ENCODE measurements at regions not wholly inside any gene's neighbourhood (a gene's known extent, or its start where the extent isn't known, plus 50 kb on each side); places are given as distances from the start of the nearest gene placed in this dataset.

- no peak for DNase-seq (ENCODE audit: low read depth in 3 of 3)
These were observed 211.4 kb upstream of the SALL3 start for GRCh38 chr18:78768221-78768620.

- DNase-seq (ENCODE audit: low read depth in 3 of 3), result no peak
These were observed 210.7 kb upstream of the SALL3 start for GRCh38 chr18:78768656-78769501.

DNA sequence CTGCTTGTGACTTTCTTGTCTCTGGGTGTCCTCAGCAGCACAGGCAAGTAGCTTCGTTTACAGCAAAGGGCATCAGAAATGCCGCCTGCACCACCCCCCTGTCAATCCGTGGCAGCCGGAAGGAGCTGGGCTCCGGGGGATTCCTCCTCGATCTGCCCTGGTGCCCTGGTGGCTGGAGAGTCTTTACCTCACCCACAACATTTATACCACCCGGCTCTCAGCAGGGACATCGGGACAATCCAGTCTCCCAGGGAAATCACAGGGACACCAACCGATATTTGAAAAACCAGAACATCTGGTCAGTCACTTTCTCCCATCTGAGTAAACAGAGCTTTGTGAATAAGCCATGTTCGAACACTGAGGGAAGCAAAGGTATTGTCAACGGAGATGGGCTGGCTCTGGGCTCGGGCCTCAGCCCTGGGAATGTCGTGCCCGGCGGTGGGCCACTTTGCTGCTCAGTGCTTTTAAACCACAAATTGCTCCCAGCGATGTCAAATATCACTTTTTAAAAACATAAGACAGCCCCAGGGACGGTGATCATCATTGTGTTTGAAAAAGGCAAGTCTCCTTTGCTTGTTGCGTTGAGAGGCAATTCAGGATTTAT is 210.0 kb upstream of the SALL3 start:
- DNase-seq (ENCODE audit: low read depth in 3 of 3), result no peak

GRCh38 chr18:78770139-78770822 is 209.3 kb upstream of the SALL3 start:
- DNase-seq (ENCODE audit: low read depth in 3 of 3), result no peak

GRCh38 chr18:78770823-78771139 is 208.8 kb upstream of the SALL3 start:
- DNase-seq (ENCODE audit: low read depth in 3 of 3), result no peak

DNA sequence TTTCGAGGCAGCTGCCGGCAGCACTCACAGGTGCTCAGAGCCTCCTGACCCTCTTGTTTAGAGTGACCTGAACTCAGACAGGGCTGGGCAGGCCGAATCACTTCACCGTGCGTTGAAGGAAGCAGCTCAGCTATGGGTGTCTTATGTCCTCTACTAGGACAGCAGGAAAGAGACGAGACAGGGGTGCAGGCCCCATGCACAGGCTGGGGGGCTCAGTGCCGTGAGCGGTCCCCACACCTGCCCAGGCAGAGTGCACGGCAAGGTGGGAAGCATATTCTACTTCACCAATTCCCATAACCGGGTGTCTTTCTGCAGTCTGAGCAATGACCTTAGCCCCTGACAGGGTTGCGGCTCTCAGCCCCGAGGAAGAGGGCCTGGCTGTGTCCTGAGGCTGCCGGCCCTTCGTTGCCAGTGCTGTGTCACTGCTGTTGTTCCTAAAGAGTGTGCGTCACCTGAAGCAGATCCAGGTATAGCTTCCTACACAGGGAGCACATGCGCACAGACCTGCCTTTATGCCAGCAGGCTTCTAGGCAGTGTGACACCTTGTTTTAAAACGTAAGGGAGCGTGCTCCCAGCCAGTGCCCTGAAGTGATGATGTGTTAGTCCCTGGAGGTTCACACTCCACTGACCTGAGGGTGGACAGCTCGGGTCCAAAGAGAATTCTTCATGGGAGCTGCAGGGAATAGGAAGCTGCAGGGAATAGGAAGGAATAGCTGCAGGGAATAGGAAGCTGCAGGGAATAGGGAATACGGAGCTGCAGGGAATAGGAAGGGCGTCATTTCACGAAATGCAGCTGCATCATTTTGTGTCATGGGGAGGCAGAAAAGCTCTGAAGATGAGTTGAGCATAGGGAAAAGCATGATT is 207.9 kb upstream of the SALL3 start:
- no peak for DNase-seq (ENCODE audit: low read depth in 3 of 3)

GRCh38 chr18:78772360-78773302 is 207.0 kb upstream of the SALL3 start:
- DNase-seq (ENCODE audit: low read depth in 3 of 3), result no peak

DNA sequence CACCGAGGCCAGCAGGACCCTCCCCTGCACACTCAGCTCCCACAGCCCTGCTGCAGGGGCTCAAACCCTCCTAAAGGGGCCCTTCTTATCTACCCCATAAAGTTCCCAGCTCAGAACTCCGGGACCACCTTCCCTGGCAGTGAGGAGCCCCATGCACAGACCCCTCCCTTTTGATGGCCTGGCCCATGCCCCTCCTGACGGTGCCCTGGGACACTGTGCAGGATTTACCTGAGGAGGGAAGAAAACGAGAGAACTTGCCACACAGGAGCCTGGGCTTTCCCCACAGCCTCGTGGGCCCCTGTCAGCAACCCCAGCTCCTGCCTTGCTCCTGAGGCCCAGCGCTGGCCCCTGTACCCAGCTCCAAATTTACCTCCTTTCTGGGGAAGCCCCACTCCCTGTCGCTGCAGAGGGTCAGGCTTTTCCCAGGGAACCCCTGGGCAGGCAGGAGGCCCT is 206.3 kb upstream of the SALL3 start:
- no peak for DNase-seq (ENCODE audit: low read depth in 3 of 3)

GRCh38 chr18:78773819-78774218 is 205.8 kb upstream of the SALL3 start:
- no peak for DNase-seq (ENCODE audit: low read depth in 3 of 3)

- no peak for DNase-seq (ENCODE audit: low read depth in 3 of 3)
These were observed 204.9 kb upstream of the SALL3 start for GRCh38 chr18:78774741-78775141.

- DNase-seq (ENCODE audit: low read depth in 3 of 3), result no peak
These were observed 203.5 kb upstream of the SALL3 start for GRCh38 chr18:78776151-78776550.

DNA sequence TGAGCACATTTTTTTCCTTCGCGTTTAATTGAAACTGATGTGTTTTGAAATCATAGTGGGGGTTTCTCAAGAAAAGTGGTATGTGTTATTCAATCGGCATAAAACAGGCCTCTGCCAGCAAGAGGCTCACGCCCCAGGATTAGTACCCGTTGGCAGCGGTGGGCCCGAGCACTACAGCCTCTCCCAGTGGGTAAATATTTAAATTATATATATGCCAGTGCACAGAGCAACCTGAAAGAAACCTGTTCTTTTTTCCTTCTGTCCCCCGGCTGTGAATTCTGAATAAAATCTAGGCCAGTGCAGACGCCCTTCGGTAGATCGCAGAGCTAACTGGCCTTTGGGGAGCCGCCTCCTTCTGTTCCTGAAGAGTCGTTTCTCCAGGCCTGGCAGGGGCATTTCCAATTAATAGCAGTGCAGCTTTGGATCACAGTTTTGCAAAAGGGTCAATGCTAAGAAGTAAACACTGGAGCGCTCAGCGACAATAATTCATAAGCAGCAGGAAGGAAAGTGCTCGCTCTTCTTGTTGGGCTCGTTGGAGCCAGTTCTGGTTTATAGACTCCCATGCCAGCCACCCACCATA is 202.8 kb upstream of the SALL3 start:
- DNase-seq (ENCODE audit: low read depth in 3 of 3), result no peak

DNA sequence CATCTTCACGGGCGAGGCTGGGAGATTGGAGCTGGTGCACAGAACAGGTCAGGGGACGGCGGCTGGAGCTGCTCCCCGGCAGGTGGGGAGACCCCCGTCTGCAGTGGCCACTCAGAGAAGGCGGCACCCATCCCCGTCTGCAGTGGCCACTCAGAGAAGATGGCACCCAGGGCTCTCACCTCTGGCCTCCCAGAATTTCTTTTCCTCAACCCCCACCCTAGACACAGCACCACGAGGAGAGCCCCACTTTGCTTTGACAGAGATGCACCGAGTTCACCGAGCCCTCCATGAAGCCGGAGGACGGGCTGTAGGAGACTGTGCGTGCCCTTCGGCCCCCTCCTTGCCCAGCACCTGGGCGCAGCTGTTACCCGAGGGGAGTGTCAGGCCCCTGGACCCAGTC is 201.6 kb upstream of the SALL3 start:
- no peak for DNase-seq (ENCODE audit: low read depth in 3 of 3)

GRCh38 chr18:78778651-78779050 is 201.0 kb upstream of the SALL3 start:
- DNase-seq (ENCODE audit: low read depth in 3 of 3), result no peak

GRCh38 chr18:78779996-78780718 is 199.5 kb upstream of the SALL3 start:
- DNase-seq (ENCODE audit: low read depth in 3 of 3), result no peak

GRCh38 chr18:78780719-78781600 is 198.7 kb upstream of the SALL3 start:
- DNase-seq (ENCODE audit: low read depth in 3 of 3), result no peak

DNA sequence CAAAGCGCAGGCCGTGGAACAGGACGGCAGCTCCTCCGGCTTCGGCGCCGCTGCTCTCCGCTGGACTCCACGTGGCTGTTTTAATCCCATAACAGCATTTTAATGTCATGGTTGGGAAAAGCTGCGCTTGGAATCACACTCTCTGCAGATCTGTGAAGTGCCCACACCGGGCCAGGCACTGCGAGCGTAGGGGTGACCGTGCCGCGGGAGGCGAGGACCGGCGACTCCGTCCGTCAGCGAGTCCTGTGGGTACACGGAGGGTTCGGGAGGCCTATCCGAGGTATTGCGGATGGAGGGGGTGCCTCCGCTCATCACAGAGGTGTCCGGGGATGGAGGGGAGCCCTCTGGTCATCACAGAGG is 198.0 kb upstream of the SALL3 start:
- no peak for DNase-seq (ENCODE audit: low read depth in 3 of 3)

DNA sequence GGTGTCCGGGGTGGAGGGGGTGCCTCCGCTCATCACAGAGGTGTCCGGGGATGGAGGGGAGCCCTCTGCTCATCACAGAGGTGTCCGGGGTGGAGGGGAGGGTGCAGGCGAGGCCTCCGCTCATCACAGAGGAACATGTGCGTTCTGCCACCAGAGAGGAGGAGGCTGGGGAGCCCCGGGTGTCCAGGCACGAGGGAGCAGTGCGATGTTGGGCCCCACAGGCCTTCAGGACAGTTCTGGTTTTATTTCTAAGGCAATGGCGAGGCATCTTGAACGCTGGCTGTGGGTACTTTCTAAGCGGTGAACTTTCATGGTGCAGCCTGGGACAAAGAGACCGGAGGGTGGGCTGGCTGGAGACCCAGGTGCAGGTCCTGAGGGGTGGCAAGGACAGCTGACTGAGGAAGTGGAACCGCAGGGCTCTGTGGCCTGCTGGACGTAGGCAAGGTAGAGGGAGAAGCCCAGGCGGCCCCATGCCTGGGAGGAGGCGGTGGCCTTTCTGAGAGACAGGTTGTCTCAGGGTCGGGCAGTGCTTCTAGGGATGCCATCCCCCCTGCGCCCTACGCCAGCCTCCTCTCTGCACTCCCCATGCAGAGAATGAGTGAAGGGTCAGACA is 196.6 kb upstream of the SALL3 start:
- DNase-seq (ENCODE audit: low read depth in 3 of 3), result no peak
